DND-41 (cell line): ENCODE measurements at regions not wholly inside any gene's neighbourhood (a gene's known extent, or its start where the extent isn't known, plus 50 kb on each side); places are given as distances from the start of the nearest gene placed in this dataset.

ENCODE experiments used
- EZH2 ChIP-seq: IDR thresholded peaks from 3 replicates; pipeline ENCODE4 v1.6.1; 2012; ENCODE audit warnings: borderline replicate concordance, low read depth, mild to moderate bottlenecking, moderate library complexity, low read length, inconsistent platforms; ENCODE audit not compliant: severe bottlenecking
- TF ChIP-seq, protein P1 (sequence below): IDR thresholded peaks from 2 replicates; pipeline ENCODE4 v1.5.1; 2012; ENCODE audit warnings: borderline replicate concordance, low read length, moderate library complexity, mild to moderate bottlenecking; ENCODE audit not compliant: poor library complexity, severe bottlenecking; ENCODE audit errors: extremely low read depth

DNA sequence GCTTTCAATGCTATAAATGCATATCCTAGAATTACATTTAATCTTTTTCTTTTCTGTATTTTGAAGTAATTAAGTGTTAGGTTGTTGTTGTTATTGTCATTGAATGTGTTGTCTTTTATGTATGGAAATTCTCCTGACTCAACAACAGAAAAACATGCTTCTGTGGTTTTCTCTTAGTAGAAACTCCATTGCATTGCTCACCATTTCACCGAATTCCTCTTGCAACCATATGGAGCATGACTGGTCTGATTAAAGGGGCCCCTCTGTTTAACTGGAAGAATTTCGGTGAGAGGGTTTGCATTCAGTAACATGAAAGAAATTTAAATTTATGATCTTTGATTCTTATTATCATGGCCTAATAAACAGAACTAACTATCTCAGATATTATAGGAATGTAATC lies 454.3 kb upstream of the JARID2 start:
- no peak for TF ChIP-seq EZH2
- TF ChIP-seq, protein P1, sequence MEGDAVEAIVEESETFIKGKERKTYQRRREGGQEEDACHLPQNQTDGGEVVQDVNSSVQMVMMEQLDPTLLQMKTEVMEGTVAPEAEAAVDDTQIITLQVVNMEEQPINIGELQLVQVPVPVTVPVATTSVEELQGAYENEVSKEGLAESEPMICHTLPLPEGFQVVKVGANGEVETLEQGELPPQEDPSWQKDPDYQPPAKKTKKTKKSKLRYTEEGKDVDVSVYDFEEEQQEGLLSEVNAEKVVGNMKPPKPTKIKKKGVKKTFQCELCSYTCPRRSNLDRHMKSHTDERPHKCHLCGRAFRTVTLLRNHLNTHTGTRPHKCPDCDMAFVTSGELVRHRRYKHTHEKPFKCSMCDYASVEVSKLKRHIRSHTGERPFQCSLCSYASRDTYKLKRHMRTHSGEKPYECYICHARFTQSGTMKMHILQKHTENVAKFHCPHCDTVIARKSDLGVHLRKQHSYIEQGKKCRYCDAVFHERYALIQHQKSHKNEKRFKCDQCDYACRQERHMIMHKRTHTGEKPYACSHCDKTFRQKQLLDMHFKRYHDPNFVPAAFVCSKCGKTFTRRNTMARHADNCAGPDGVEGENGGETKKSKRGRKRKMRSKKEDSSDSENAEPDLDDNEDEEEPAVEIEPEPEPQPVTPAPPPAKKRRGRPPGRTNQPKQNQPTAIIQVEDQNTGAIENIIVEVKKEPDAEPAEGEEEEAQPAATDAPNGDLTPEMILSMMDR = no peak
